Transverse colon (tissue), 4 donors: ENCODE measurements at regions not wholly inside any gene's neighbourhood (a gene's known extent, or its start where the extent isn't known, plus 50 kb on each side); places are given as distances from the start of the nearest gene placed in this dataset.

Experiments
- DNase-seq: peaks from one replicate; pipeline ENCODE4 v3.0.0-alpha.2; 2019
- H3K27ac ChIP-seq, 4 donors: fragments of 200-600 bp; sonication (generic); 2 replicates each; pipeline ENCODE4 v1.5.1; 2016 to 2018; ENCODE audit warnings: inconsistent platforms in 4 of 4
- H3K27me3 ChIP-seq: fragments of 200-600 bp; sonication (generic); 2 replicates; pipeline ENCODE4 v1.5.1; 2017; ENCODE audit warnings: inconsistent platforms
- H3K36me3 ChIP-seq, 4 donors: fragments of 200-600 bp; sonication (generic); 2 replicates each; pipeline ENCODE4 v1.5.1; 2017 to 2019; ENCODE audit warnings: inconsistent platforms in 4 of 4
- H3K4me1 ChIP-seq, 4 donors: fragments of 200-600 bp; sonication (generic); 2 replicates each; pipeline ENCODE4 v1.5.1; 2017 to 2020; ENCODE audit warnings: inconsistent platforms in 4 of 4
- H3K4me3 ChIP-seq, 4 donors: fragments of 200-600 bp; sonication (generic); 1 replicate in 1 of 4; 2 replicates in 3 of 4; pipeline versions ENCODE4 v1.5.1 to v1.6.1; 2017 to 2019; ENCODE audit warnings: inconsistent platforms in 4 of 4
- H3K9me3 ChIP-seq, 2 donors: fragments of 200-600 bp; sonication (generic); 2 replicates each; pipeline ENCODE4 v1.5.1; 2017 to 2019; ENCODE audit warnings: inconsistent platforms in 2 of 2
- EP300 ChIP-seq: sonication (generic); formaldehyde crosslinking; IDR thresholded peaks from one replicate; pipeline ENCODE4 v1.6.1; 2017; ENCODE audit warnings: antibody characterized with exemption, low read depth
- POLR2A ChIP-seq: fragments of 450-650 bp; IDR thresholded peaks from one replicate; pipeline ENCODE4 v1.6.1; 2016; ENCODE audit warnings: antibody characterized with exemption, mild to moderate bottlenecking, moderate library complexity
- POLR2AphosphoS5 ChIP-seq, 3 donors: sonication (generic); formaldehyde crosslinking; IDR thresholded peaks; one replicate each; pipeline ENCODE4 v1.6.1; 2016; ENCODE audit warnings: antibody characterized with exemption in 3 of 3
- WGBS, 2 donors: methylation state at CpG; one replicate each; pipeline ENCODE4 v1.1.5; 2018; ENCODE audit warnings: low coverage in 1 of 2; 5-methylcytosine and 5-hydroxymethylcytosine counted together
- in situ Hi-C, 4 donors: fragments of 200-750 bp; cut with MboI; loops; one replicate each; pipeline versions ENCODE4 v1.15.0 to v1.15.1; 2017; ENCODE audit warnings: low sequenced_read_pairs in 3 of 4, low pct_ligation_motif_present in 1 of 4, low pct_unique_long_range_greater_than_20kb in 1 of 4
- intact Hi-C: fragments of 100-400 bp; cut with DNase I; formaldehyde crosslinking; loops from one replicate; pipeline ENCODE4 v1.15.1; 2023; ENCODE audit warnings: low total_unique reads
- TF ChIP-seq, protein P1 (sequence below), 5 experiments: fragments of 200-600 bp in 3 of 5; fragments of 450-650 bp in 2 of 5; sonication (generic) in 3 of 5; IDR thresholded peaks; 1 replicate in 2 of 5; 2 replicates in 3 of 5; pipeline ENCODE4 v1.5.1; 2016 to 2017; ENCODE audit warnings: antibody characterized with exemption in 5 of 5, inconsistent platforms in 3 of 5, mild to moderate bottlenecking in 2 of 5, moderate library complexity in 1 of 5

DNA sequence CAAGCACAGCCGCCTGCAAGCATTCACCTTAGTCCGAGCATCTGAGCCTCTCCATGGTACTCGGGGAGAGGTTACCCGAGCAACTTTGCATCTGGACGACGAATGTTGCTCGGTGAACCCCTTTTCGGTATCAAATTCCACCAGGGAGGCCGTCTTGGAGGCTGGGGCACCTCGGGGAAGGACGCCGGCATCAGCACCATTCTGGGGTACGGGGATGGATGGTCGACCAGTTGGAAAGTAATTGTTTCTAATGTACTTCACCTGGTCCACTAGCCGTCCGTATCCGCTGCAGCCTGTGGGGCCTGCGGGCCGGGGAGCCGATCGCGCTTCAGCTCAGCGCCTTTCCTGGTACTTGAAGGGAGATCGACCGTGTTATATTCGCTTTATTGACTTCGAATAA, 161.7 kb upstream of the RTL1 start:
- Histone ChIP-seq H3K36me3 (no peaks in the 10 kb centered on the region), H3K27me3 (no peaks in the 10 kb centered on the region), H3K27ac (no peak overlapping the region), H3K9me3 (no peaks in the 10 kb centered on the region), H3K4me3 (no peak overlapping the region), H3K4me1 (no peaks in the 10 kb centered on the region)
- TF ChIP-seq POLR2A = no peak
- TF ChIP-seq POLR2AphosphoS5 (IDR thresholded peaks at IDR 0.05) = no peak
- TF ChIP-seq EP300 = no peak
- TF ChIP-seq, protein P1, sequence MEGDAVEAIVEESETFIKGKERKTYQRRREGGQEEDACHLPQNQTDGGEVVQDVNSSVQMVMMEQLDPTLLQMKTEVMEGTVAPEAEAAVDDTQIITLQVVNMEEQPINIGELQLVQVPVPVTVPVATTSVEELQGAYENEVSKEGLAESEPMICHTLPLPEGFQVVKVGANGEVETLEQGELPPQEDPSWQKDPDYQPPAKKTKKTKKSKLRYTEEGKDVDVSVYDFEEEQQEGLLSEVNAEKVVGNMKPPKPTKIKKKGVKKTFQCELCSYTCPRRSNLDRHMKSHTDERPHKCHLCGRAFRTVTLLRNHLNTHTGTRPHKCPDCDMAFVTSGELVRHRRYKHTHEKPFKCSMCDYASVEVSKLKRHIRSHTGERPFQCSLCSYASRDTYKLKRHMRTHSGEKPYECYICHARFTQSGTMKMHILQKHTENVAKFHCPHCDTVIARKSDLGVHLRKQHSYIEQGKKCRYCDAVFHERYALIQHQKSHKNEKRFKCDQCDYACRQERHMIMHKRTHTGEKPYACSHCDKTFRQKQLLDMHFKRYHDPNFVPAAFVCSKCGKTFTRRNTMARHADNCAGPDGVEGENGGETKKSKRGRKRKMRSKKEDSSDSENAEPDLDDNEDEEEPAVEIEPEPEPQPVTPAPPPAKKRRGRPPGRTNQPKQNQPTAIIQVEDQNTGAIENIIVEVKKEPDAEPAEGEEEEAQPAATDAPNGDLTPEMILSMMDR (IDR thresholded peaks at IDR 0.05) = no peak
- no peak for DNase-seq
- in situ Hi-C loops = no loop called here
- intact Hi-C loops = no loop called here
- WGBS, 2 donors = 96 to 100% methylated on average over 2 to 27 of the region's 27 CpGs

DNA sequence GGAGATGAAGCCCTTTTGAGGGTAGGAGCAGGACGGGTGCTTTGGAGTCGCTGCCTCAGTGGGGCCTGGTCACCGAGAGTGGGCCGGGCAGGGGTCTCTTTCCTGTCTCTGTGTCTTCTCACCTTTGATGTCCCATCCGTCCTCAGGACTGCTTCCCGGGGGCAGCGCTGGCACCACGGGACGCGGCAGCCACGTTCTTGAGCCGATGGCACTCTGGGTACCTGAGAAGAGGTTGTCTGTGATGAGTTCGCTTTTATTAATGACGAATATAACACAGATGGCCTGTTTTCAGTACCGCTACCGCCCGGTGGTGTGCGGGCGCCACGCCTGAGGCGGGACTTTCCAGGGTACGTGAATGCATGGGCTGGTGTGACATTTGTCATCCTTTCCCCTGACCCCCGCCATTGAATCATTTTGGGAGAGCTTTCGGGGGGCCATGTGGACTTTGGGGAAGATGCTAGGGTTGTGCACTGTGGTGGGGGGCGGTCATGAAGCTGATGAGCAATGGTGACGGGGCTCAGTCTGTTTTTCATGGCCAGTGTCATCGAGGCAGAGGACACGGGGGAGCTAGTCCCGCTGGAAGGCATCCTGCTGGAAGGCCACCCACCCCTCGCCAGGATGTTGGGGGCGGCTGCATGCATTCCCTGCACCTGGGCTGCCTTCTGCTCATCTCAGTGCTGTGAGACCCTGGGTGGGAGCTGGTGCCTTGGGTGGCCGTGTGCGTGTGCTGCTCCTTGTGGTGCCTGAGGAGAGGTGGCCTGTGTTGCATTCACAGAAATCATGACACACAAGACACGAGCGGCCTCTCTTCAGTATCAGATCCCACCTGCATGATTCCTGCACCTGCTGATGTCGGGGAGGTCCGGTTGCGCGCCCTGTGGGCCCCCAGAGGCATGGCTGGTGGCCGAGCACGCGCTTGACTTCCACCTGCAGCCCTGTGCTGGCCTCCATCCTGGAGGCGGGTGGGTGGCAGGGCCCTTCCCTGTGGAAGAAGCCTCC, 162.5 kb upstream of the RTL1 start:
- Histone ChIP-seq H3K4me3 (no peak overlapping the region), H3K27me3 (no peaks in the 10 kb centered on the region), H3K4me1 (no peaks in the 10 kb centered on the region), H3K36me3 (no peaks in the 10 kb centered on the region), H3K9me3 (no peaks in the 10 kb centered on the region), H3K27ac (no peak overlapping the region)
- WGBS, 2 donors = 92% methylated on average over 42 of the region's 43 CpGs; no CpG with 5 or more reads in 1 of the 2 donors
- intact Hi-C loops (no loop called here), in situ Hi-C loops (no loop called here)
- DNase-seq = peak; percentile 2
- no peak for TF ChIP-seq EP300
- TF ChIP-seq, protein P1 (IDR thresholded peaks at IDR 0.05) = no peak
- no peak for TF ChIP-seq POLR2AphosphoS5 (IDR thresholded peaks at IDR 0.05)
- TF ChIP-seq POLR2A = no peak

DNA sequence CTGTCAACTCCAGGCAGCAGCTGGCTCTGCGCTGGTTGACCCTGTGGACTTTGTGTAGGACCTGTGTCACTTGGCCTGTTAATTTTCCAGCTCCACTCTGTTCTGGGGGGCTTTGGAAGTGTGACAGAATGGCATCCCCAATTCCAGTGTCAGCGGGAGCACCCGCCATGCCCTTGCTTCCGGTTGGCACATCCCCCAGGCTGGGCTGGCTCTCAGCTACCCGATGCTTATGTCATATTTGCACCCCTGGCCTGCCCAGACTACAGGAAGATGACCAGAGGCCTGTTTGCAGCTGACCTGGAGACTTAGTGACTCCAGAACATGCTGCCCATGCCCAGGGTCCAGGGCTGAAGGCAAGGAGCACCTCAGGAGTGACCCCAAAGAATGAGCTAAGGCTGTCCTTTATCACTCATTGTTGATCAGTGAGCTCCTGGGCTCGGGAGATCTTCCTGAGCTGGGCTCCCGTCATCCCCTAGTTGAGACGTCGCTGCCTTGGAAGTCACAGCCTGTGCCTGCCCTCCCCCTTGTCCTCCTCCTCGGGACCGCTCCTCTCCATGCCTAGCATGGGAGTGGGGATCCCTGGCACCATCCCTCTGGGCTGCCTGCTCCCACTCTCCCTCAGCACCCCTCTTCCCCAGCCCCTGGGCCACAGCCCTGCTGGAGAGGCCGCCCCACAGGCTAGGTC, 163.4 kb upstream of the RTL1 start:
- no peak overlapping the region for H3K27ac ChIP-seq
- WGBS, 2 donors = 81% methylated on average over 11 of the region's 12 CpGs; no CpG with 5 or more reads in 1 of the 2 donors
- intact Hi-C loops (no loop called here), in situ Hi-C loops (no loop called here)
- peak; percentile 1 for DNase-seq
- no peaks in the 10 kb centered on the region for H3K9me3 ChIP-seq
- no peaks in the 10 kb centered on the region for H3K27me3 ChIP-seq
- no peak overlapping the region for H3K4me3 ChIP-seq
- no peaks in the 10 kb centered on the region for H3K4me1 ChIP-seq
- no peak for TF ChIP-seq POLR2A
- TF ChIP-seq EP300 = no peak
- no peaks in the 10 kb centered on the region for H3K36me3 ChIP-seq

GRCh38 chr14:101068313-101069227, 165.0 kb upstream of the RTL1 start:
- Histone ChIP-seq H3K4me1 (peaks cover 0 to 2% (median 0%) of the 10 kb centered on the region in 4 donors), H3K9me3 (no peaks in the 10 kb centered on the region), H3K27me3 (peaks cover 3% of the 10 kb centered on the region), H3K27ac (no peak overlapping the region), H3K36me3 (no peaks in the 10 kb centered on the region), H3K4me3 (no peak overlapping the region)
- intact Hi-C loops = no loop called here
- peak; percentile 1 for DNase-seq
- 67 to 95% methylated on average over 4 to 34 of the region's 34 CpGs for WGBS, 2 donors
- no peak for TF ChIP-seq EP300
- TF ChIP-seq, protein P1 (IDR thresholded peaks at IDR 0.05) = no peak
- TF ChIP-seq POLR2A = no peak
- no peak for TF ChIP-seq POLR2AphosphoS5 (IDR thresholded peaks at IDR 0.05)
- in situ Hi-C loops = no loop called here
